ENCODE measurements at regions not wholly inside any gene's neighbourhood (a gene's known extent, or its start where the extent isn't known, plus 50 kb on each side); places are given as distances from the start of the nearest gene placed in this dataset.
"Not testable (repeated sequence)": the region's sequence is repeated elsewhere in the genome, so short reads cannot be mapped to it uniquely, and the experiment has no call there.

DNA sequence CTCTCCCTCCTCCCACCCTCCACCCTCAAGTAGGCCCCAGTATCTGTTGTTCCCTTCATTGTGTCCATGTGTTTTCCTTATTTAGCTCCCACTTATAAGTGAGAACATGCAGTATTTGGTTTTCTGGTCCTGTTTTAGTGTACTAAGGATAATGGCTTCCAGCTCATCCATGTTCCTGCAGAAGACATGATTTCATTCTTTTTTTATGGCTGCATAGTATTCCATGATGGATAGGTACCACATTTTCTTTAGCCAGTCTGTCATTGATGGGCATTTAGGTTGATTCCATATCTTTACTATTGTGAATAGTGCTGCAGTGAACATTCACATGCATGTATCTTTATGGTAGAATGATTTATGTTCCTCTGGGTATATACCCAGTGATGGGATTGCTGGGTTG lies 114.3 kb upstream of the NR3C1 start:
- not testable (repeated sequence) for TF ChIP-seq POLR2A (IDR thresholded peaks at IDR 0.05)
- TF ChIP-seq, protein P1, sequence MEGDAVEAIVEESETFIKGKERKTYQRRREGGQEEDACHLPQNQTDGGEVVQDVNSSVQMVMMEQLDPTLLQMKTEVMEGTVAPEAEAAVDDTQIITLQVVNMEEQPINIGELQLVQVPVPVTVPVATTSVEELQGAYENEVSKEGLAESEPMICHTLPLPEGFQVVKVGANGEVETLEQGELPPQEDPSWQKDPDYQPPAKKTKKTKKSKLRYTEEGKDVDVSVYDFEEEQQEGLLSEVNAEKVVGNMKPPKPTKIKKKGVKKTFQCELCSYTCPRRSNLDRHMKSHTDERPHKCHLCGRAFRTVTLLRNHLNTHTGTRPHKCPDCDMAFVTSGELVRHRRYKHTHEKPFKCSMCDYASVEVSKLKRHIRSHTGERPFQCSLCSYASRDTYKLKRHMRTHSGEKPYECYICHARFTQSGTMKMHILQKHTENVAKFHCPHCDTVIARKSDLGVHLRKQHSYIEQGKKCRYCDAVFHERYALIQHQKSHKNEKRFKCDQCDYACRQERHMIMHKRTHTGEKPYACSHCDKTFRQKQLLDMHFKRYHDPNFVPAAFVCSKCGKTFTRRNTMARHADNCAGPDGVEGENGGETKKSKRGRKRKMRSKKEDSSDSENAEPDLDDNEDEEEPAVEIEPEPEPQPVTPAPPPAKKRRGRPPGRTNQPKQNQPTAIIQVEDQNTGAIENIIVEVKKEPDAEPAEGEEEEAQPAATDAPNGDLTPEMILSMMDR (IDR thresholded peaks at IDR 0.05) = not testable (repeated sequence)
